Natural killer cell treated with Interleukin-12 subunit alpha and Interleukin-12 subunit beta and Interleukin-15 and Interleukin-18, amount 100 ng/mL, for 72 hours (primary cell): ENCODE measurements at regions not wholly inside any gene's neighbourhood (a gene's known extent, or its start where the extent isn't known, plus 50 kb on each side); places are given as distances from the start of the nearest gene placed in this dataset.
"Not testable (repeated sequence)": the region's sequence is repeated elsewhere in the genome, so short reads cannot be mapped to it uniquely, and the experiment has no call there.

Source experiments
- ATAC-seq, 2 donors: fragments of 150-1000 bp; cut with Tn5 transposase in 1 of 2; sonication (Bioruptor Pico), chemical (Tn5 transposase) in 1 of 2; 2 replicates each; pipeline ENCODE4 v1.10.0; 2021
- DNase-seq: peaks from one replicate; pipeline ENCODE4 v3.0.0; 2022; ENCODE audit warnings: low spot score
- H3K27ac Mint-ChIP-seq, 2 donors: 1 replicate in 1 of 2; 2 replicates in 1 of 2; pipeline ENCODE4 v1.8.0; 2022; ENCODE audit warnings: mixed read lengths in 2 of 2, mild to moderate bottlenecking in 1 of 2, moderate library complexity in 1 of 2
- H3K27me3 Mint-ChIP-seq, 2 donors: 1 replicate in 1 of 2; 2 replicates in 1 of 2; pipeline ENCODE4 v1.8.0; 2022; ENCODE audit warnings: mixed read lengths in 2 of 2
- H3K36me3 Mint-ChIP-seq: one replicate; pipeline ENCODE4 v1.8.0; 2022; ENCODE audit warnings: mixed read lengths
- H3K4me1 Mint-ChIP-seq, 2 donors: 1 replicate in 1 of 2; 2 replicates in 1 of 2; pipeline ENCODE4 v1.8.0; 2022; ENCODE audit warnings: low read depth in 2 of 2, mixed read lengths in 2 of 2, mild to moderate bottlenecking in 1 of 2
- H3K4me3 Mint-ChIP-seq: one replicate; pipeline ENCODE4 v1.8.0; 2022; ENCODE audit warnings: mixed read lengths
- H3K9me3 Mint-ChIP-seq: 2 replicates; pipeline ENCODE4 v1.8.0; 2022; ENCODE audit warnings: mixed read lengths

- H3K9me3 Mint-ChIP-seq, H3K27ac Mint-ChIP-seq, H3K36me3 Mint-ChIP-seq, H3K4me3 Mint-ChIP-seq, ATAC-seq, DNase-seq: not testable (repeated sequence)
- Mint-ChIP-seq H3K4me1 (peaks cover 10 to 12% of the 10 kb centered on the region in 2 donors), H3K27me3 (peaks cover 6 to 12% of the 10 kb centered on the region in 2 donors)
These were observed 51.0 kb upstream of the CDYL start for GRCh38 chr6:4725136-4725760.

GRCh38 chr6:4724727-4725126 lies 51.5 kb upstream of the CDYL start:
- H3K4me3 Mint-ChIP-seq, ATAC-seq, H3K36me3 Mint-ChIP-seq, H3K9me3 Mint-ChIP-seq, DNase-seq, H3K27ac Mint-ChIP-seq: not testable (repeated sequence)
- peaks cover 6 to 12% of the 10 kb centered on the region in 2 donors for H3K27me3 Mint-ChIP-seq
- peaks cover 10 to 12% of the 10 kb centered on the region in 2 donors for H3K4me1 Mint-ChIP-seq

- Mint-ChIP-seq H3K27ac (no peak overlapping the region), H3K9me3 (no peaks in the 10 kb centered on the region), H3K4me3 (no peak overlapping the region), H3K4me1 (peaks cover 10 to 11% of the 10 kb centered on the region in 2 donors), H3K27me3 (peaks cover 5 to 6% of the 10 kb centered on the region in 2 donors), H3K36me3 (no peaks in the 10 kb centered on the region)
- ATAC-seq (no peak), DNase-seq (no peak)
These were observed 52.8 kb upstream of the CDYL start for GRCh38 chr6:4723383-4723782.

GRCh38 chr6:4721368-4721767 lies 54.8 kb upstream of the CDYL start:
- H3K27me3 Mint-ChIP-seq, H3K4me3 Mint-ChIP-seq, ATAC-seq, H3K36me3 Mint-ChIP-seq, H3K27ac Mint-ChIP-seq, H3K4me1 Mint-ChIP-seq, H3K9me3 Mint-ChIP-seq, DNase-seq: not testable (repeated sequence)

- Mint-ChIP-seq H3K4me3 (no peak overlapping the region), H3K36me3 (no peaks in the 10 kb centered on the region), H3K4me1 (peaks cover 5 to 7% of the 10 kb centered on the region in 2 donors), H3K27me3 (peaks cover 5 to 6% of the 10 kb centered on the region in 2 donors), H3K9me3 (no peaks in the 10 kb centered on the region), H3K27ac (no peak overlapping the region)
- ATAC-seq = no peak
- DNase-seq = no peak
These were observed 56.7 kb upstream of the CDYL start for GRCh38 chr6:4719491-4719890.

GRCh38 chr6:4717856-4718255 lies 58.3 kb upstream of the CDYL start:
- no peak for ATAC-seq
- Mint-ChIP-seq H3K27me3 (peaks cover 0 to 2% of the 10 kb centered on the region in 2 donors), H3K4me3 (no peak overlapping the region), H3K27ac (no peak overlapping the region), H3K36me3 (no peaks in the 10 kb centered on the region), H3K4me1 (peaks cover 5 to 9% of the 10 kb centered on the region in 2 donors), H3K9me3 (no peaks in the 10 kb centered on the region)
- DNase-seq = no peak

- Mint-ChIP-seq H3K9me3 (no peaks in the 10 kb centered on the region), H3K27me3 (peaks cover 0 to 2% of the 10 kb centered on the region in 2 donors), H3K4me3 (no peak overlapping the region), H3K27ac (no peak overlapping the region), H3K4me1 (peaks cover 5 to 9% of the 10 kb centered on the region in 2 donors), H3K36me3 (no peaks in the 10 kb centered on the region)
- ATAC-seq = no peak
- DNase-seq = no peak
These were observed 59.1 kb upstream of the CDYL start for GRCh38 chr6:4717124-4717523.

- H3K9me3 Mint-ChIP-seq = no peaks in the 10 kb centered on the region
- H3K36me3 Mint-ChIP-seq = no peaks in the 10 kb centered on the region
- no peak overlapping the region for H3K27ac Mint-ChIP-seq
- ATAC-seq (no peak), DNase-seq (no peak)
- H3K27me3 Mint-ChIP-seq = peaks cover 5 to 8% of the 10 kb centered on the region in 2 donors
- H3K4me1 Mint-ChIP-seq = peaks cover 5 to 9% of the 10 kb centered on the region in 2 donors
- H3K4me3 Mint-ChIP-seq = no peak overlapping the region
These were observed 61.2 kb upstream of the CDYL start for GRCh38 chr6:4714961-4715501.

- Mint-ChIP-seq H3K4me3 (no peak overlapping the region), H3K36me3 (no peaks in the 10 kb centered on the region), H3K4me1 (peaks cover 5 to 9% of the 10 kb centered on the region in 2 donors), H3K27me3 (peaks cover 5 to 15% of the 10 kb centered on the region in 2 donors), H3K27ac (no peak overlapping the region), H3K9me3 (no peaks in the 10 kb centered on the region)
- ATAC-seq (no peak), DNase-seq (no peak)
These were observed 63.9 kb upstream of the CDYL start for GRCh38 chr6:4712291-4712690.

GRCh38 chr6:4707011-4707410 lies 69.2 kb upstream of the CDYL start:
- ATAC-seq = no peak
- Mint-ChIP-seq H3K27me3 (peaks cover 2 to 15% of the 10 kb centered on the region in 2 donors), H3K4me3 (no peak overlapping the region), H3K9me3 (no peaks in the 10 kb centered on the region), H3K4me1 (no peaks in the 10 kb centered on the region), H3K27ac (no peak overlapping the region), H3K36me3 (no peaks in the 10 kb centered on the region)
- DNase-seq = no peak

GRCh38 chr6:4705809-4706208 lies 70.4 kb upstream of the CDYL start:
- Mint-ChIP-seq H3K9me3 (no peaks in the 10 kb centered on the region), H3K27ac (no peak overlapping the region), H3K4me1 (no peaks in the 10 kb centered on the region), H3K36me3 (no peaks in the 10 kb centered on the region), H3K27me3 (peaks cover 2 to 13% of the 10 kb centered on the region in 2 donors), H3K4me3 (no peak overlapping the region)
- DNase-seq (no peak), ATAC-seq (no peak)

GRCh38 chr6:4703382-4703781 lies 72.8 kb upstream of the CDYL start:
- DNase-seq = no peak
- Mint-ChIP-seq H3K27ac (no peak overlapping the region), H3K36me3 (no peaks in the 10 kb centered on the region), H3K4me3 (no peak overlapping the region), H3K9me3 (no peaks in the 10 kb centered on the region), H3K4me1 (no peaks in the 10 kb centered on the region), H3K27me3 (peaks cover 0 to 2% of the 10 kb centered on the region in 2 donors)
- ATAC-seq = no peak

- DNase-seq (no peak), ATAC-seq (no peak)
- Mint-ChIP-seq H3K9me3 (no peaks in the 10 kb centered on the region), H3K4me3 (no peak overlapping the region), H3K4me1 (no peaks in the 10 kb centered on the region), H3K27ac (no peak overlapping the region), H3K27me3 (peaks cover 5 to 7% of the 10 kb centered on the region in 2 donors), H3K36me3 (no peaks in the 10 kb centered on the region)
These were observed 77.1 kb upstream of the CDYL start for GRCh38 chr6:4698901-4699659.
